GM18498 (cell line): ENCODE measurements at regions not wholly inside any gene's neighbourhood (a gene's known extent, or its start where the extent isn't known, plus 50 kb on each side); places are given as distances from the start of the nearest gene placed in this dataset.

ENCODE experiments used
- ATAC-seq: cut with Tn5 transposase; IDR thresholded peaks from one replicate; pipeline ENCODE4 v1.9.1; 2021; ENCODE audit warnings: mild to moderate bottlenecking, moderate library complexity; ENCODE audit not compliant: unreplicated experiment

DNA sequence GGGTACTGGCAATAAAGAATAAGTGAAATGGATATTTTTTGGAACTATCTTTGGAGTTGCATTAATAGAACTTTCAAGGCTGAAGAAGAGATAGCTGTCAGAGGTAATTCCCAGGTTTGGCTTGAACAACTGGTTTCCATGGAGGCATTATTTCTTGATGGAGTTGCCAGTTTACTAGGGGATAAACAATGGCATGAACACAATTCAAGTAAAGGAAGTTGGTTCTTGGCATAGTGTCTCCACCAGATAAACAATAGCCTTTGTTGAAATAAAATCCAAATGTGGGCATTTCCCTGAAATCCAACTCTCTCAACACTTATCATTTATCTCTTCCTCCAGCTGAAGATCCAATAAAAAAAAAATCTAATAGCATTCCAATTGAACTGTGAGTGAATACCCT, 454.9 kb downstream of the C6orf118 start:
- no peak for ATAC-seq

DNA sequence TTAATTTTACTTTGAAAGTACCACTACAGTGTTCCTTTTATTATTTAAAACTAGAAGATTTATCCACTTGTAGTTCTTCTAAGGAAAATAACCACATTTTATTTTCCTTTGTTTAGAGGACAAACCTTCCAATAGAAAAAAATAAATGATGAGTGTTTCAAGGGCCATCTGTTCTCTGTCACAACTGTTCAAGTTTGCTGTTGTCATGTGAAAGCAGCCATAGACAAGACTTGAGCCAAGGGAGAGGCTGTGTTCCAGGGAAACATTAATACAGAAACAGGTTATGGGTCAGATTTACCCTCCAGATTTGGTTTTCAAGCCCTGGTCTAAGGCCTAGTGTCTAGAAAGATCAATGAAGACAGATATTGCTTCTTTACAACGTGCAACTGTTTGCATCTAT, 463.6 kb downstream of the C6orf118 start:
- ATAC-seq: no peak

DNA sequence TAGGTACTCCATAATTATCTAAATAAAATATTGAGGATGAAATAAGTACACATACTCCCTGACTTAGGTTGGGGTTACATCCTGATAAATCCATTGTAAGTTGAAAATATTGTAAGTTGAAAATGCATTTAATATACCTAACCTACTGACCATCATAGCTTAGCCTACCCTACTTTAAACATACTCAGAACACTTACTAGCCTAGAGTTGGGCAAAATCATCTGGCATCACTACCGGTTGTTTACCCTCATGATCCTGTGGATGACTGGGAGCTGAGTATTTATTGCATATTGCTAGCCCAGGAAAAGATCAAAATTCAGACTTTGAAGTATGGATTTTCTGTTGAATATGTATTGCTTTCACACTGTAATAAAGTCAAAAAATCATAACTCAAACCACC, 467.3 kb downstream of the C6orf118 start:
- no peak for ATAC-seq

DNA sequence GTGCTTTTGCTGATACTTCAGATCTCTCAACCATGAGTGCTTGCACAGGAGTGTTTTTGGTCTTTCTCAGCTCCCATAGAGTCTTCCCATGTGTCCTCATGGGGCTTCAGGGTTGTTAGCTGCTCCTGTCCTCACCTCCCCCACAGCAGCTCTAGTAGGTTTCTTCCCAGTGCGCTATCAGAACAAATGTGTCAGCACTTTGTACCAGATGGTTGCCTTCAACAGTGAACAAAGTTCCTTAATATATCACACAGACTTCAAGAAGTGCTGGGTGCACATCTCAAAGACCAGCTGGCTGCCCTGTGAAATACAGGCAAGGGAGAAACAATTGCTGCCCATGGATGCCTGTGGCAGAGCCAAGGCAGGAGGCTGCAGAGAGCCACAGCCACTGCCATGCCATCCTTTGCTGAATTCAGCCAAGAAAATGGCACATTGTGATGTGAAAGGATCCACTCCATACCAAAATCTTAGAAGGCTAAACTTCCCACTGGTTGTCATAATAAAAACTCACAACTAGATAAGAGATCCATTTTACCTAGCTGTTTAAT, 471.3 kb downstream of the C6orf118 start:
- no peak for ATAC-seq

DNA sequence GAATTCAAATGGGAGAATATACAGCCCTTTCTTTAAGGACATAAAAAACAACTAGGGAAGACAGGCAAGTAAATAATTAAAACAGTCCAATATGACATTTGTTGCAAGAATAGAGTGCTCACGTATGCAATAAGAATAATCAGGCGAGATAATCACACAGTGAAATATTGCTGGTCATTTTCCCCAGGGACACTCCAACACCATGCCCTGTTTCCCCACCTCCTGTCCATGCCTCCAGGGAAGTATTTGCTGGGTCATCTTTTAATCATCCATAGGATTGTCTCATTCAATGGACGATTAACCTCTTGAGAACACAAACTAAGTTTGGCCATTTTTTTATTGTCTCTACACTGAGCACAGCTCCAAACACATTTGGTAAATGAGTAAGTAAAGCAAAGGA, 472.9 kb downstream of the C6orf118 start:
- ATAC-seq: no peak

DNA sequence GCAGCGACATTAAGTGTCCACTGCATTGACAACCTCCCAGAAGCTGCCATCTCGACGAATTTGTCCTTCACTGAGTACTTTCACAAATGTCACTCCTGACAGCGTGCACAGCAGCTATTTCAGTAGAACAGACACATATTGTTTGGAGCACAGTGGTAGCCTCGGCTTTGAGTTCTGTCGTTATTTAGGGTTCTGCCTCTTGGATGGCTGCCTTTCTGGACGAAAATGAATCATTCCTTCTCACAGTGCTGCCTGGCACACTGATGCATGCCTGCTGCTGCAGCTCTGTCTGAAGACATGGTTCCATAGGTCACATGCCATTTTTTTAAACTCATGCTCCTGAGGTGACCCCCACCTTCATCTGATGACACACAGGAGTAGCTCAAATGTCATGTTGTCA, 477.0 kb downstream of the C6orf118 start:
- no peak for ATAC-seq

DNA sequence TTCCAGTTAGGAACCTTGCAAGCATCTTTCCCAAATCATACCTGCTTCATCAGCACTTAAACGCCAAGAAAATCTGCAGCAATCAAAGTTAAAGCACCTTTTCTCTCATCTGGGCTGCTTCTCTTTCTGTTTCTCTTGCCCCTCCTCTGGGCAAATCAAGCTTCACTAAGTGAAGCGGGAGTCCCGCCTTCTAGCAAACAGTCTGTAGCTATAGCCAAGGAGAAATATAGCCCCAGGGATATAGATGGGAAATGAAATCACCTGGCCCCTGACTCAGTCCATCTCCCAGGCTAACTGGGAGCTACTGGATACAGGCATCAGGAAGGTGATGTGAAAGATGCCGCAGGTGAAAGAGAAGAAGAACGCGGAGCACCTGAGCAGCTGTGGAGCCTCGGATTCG, 481.9 kb downstream of the C6orf118 start:
- ATAC-seq: no peak

DNA sequence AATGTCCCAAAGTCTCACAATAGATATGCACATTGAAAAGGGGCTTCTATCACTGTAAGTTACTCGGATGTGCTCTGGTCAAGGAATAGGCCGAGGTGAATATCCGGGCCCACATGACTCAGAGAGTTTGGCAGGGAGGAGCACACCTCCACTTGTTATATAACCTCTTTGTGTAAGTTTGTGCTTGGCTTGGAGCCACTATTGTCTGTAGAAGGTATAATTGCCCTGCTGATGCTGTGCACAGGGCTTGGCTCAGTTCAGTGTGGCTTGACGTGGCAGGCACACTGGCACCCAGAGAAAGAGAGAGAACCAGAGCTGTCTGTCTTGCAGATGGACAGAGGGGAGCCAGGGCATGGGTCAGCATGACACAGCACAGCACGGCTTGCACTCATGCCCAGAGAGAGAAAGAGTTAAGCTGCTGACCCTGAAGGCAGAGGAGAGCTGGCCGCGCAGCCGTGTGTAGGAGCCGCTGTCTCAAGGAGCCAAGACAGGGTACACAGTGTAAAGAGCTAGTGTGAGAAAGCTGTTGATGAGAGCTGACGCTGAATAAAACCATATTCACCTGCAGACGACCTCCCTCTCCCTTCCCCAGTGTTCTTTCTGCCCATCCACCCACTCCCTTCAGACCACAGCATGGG, 482.5 kb downstream of the C6orf118 start:
- ATAC-seq: no peak

DNA sequence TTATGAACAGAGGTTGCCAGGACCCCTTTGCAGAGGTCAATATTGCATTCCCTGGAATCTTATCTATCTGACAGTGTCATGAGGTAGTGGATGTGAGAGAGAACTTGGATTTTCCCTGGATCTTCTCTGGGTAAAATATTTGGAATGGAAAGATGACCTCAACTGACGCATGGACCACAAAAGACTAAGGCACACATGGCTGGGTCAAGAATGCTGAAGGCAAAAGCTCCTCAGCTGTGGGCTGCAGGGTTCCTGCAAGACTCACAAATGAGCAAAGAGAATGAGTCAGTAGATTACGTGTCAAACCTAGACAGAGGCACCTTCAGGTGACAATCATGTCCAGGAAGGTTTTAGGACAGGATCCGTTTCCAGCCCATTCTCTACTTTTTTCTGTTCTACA, 484.0 kb downstream of the C6orf118 start:
- no peak for ATAC-seq

DNA sequence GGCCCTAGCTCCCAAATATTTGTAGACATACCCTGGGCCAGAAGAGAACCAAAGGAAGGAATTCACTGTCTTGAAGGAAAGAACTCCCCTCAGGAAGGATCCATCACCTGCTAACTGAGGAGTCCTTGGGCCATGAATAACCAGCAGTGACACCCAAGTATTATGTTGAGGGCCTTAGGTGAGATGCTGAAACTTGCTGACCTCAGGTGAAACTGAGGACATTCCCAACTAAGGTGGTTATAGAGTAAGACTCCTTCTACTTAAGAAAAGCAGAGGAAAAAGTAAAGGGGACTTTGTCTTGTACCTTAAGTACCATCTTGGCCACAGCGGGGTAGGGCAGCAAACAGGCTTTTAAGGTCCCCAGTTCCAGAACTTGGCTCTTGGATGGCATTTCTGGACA, 491.7 kb downstream of the C6orf118 start:
- ATAC-seq: no peak

DNA sequence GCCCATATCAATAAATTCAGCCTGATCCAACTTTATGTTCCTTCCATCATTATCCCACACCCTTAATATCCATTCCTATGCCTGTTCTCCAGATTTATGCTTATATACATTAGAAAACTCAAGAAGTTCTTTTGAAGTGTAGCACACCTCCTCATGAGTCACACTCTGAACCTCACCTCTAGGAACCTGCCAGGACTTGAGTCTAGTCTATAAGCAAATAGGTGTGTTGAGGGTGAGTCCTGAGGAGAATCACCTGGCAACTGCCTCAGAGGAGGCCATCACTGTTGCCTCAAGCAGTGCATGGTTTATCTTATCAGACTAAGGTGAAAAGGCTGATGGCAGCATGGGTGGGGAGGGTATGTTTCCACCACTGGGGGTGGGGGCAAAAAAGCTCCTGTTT, 496.7 kb downstream of the C6orf118 start:
- ATAC-seq: no peak

DNA sequence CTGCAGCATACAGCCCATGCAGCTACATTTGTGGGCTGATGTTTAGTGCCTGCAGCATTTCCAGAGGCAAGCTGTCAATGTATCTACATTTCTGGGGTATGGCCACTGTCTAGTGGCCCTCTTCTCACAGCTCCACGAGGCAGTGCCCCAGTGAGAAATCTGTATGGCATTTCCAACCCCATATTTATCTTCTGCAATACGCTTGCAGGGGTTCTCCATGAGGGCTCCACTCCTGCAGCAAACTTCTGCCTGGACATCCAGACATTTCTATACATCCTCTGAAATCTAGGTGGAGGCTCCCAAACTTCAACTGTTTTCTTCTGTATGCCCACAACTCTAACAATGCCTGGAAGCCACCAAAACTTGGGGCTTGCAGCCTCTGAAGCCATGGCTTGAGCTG, 502.3 kb downstream of the C6orf118 start:
- no peak for ATAC-seq

DNA sequence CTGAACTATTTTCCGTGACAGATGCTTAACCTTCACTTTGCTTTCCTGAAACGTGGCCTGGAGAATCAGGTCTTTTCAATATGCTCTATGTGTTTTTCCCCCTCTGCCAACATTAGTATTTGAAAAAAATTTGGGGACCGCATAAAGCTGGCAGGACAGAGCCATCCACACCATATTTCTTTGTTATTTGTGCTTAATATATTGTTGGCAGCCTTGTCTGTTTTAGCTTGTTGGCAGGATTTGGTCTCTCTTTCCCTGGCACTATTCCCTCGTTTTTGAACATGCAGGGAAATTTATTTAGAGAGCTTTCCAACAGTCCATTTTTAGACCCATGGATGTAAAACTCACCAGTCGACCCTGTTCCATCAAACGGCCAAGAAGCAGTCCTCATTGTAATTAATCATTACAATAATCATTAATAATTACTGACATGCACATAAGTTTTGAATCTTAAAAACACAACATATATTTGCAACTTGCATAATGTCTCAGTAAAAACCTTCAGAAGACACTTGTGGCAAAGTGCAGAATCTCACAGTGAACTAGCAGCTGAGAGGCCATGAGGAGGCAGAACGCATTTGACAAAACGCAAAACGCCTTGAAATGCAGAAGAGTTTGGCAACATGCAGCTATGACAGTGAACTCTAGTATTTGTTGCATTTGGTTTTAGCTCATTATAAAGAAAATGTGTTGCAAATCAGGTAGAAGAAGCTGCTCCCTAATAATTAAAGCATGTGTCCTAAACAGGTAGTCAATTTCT, 514.2 kb downstream of the C6orf118 start:
- no peak for ATAC-seq

DNA sequence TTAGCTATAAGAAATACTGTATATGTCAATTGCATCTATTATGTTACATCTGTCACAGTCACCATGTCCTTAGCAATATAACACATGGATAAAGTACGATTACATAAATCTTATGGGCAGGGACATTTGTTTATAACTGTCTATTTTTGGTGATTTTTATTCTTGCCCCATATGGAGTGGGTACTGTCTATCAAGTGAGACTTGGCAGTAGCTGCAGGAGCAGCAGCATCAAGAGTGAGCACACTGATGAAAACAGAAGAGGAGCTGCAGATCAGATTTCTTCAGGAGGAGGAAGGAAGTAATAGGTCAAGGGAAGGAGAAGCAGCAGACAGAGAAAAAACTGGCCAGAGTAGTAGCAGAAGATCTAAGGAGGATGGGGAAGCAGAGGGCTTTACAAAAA, 516.7 kb downstream of the C6orf118 start:
- no peak for ATAC-seq

DNA sequence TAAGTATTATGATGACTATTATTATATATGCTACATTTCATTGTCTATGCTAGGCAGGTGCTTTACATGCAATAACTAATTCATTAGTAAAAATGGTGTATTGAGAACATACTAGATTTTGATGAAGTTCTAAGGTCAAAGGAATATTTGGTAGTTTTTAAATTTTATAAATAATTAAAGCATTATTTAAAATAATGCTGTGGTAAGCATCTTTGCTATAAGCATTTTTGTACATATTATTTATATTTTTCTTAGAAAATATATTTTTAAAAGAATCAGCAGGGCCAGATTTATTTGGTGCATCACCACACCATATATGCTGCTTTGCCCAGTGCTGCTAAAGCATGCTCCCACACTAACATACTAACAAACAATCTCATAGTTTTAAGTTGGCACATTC, 517.9 kb downstream of the C6orf118 start:
- no peak for ATAC-seq

DNA sequence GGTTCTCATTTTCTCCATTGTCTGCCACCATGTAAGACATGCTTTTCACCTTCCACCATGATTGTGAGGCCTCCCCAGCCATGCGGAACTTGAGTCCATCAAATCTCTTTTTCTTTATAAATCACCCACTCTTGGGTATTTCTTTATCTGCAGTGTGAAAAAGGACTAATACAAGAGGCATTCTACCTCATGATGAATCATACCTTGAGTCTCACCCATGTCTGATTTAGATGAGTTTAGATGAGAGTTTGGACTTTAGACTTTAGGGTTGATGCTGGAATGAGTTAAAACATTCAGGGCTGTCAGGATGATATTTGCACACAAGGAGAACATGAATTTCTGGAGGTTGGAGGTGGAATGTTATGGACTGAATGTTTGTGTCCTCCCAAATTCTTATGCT, 545.6 kb downstream of the C6orf118 start:
- ATAC-seq: no peak

DNA sequence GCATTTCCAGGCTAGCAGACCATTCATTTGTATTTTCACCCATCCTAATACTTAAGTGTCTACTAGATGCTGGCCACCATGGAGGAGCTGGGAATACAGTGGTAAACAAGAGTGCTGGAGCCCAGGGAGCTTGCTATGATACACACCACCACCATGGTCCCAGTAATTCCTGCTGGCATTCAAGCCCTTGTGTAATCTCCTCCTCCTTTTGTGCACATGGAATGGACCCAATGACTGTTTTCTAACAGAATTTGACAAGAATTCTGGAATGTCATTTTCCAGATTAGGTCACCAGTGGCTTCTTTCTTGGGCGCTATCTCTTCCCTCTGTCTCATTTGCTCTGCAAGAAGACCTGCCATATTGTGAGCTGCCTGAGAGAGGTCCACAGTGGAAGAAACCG, 552.0 kb downstream of the C6orf118 start:
- ATAC-seq: no peak

DNA sequence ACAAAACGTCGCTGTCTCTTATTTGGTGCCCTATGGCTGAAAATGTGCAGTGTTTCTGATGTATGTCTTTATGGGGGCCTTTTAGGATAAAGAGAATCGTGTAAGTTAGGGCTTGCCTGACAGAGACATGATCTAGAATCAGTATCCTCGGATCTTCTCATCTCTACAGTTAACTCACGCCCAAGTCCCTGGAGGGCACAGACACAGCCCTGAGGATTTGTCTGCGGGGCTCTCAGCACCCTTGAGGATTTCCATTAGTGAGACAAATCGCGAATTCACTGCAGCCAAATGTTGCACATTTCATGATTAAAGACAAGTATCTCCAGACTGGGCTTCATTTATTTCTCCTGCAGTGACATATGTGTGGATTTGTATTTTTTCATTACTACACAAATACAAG, 552.7 kb downstream of the C6orf118 start:
- ATAC-seq: no peak

DNA sequence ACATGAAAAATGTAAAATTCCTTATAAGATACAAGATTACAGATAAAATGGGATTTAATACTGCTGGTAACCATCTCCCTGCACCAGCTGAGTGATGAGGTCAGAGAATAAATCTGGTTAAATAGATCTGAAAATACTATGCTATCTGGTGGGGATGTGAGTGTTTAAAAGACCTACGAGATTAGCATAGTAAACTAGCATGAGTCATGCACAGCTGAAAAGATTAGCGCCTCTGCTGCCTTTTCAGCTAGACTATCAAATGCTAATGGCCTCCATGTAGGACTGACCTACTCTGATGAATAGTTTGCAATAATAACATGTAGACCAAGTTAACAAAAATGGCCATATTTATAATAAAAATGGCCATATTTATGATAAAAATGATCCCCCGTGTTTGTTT, 553.3 kb downstream of the C6orf118 start:
- no peak for ATAC-seq

DNA sequence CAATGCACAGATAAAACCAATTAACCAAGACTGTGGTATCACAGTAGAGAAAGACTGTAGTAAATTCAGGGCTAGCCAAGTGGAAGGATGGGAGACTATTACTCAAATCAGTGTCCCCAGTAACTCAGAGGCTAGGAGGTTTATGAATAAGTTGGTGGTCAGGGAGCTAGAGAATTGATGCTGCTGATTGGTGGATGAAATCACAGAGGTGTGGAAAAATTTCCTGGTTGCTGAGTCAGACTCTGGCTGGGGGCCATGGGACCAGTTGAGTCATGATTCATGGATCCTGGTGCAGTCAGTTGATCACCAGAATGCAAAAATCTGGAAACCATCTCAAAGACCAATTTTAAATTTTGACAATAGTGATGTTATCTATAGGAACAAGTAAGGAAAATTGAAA, 555.9 kb downstream of the C6orf118 start:
- ATAC-seq: no peak

DNA sequence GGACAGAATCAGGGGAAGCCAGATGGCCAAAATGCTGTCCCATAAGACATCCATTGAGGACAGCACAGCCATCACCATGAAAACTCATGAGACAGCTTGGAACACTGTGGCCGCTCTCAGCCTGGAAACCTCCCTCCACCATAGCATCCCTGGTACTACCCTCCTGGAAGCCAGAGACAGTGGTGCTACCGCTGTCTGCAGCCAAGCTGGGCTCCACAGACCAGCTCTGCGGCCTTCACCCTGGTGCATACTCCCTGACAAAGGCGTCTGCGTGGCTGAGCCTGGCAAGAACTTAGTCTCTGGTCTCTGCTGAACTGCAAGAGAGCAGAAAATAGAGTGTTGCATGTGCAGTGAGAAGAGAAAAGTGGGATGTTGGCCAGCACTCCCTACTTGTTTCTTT, 558.0 kb downstream of the C6orf118 start:
- ATAC-seq: no peak

DNA sequence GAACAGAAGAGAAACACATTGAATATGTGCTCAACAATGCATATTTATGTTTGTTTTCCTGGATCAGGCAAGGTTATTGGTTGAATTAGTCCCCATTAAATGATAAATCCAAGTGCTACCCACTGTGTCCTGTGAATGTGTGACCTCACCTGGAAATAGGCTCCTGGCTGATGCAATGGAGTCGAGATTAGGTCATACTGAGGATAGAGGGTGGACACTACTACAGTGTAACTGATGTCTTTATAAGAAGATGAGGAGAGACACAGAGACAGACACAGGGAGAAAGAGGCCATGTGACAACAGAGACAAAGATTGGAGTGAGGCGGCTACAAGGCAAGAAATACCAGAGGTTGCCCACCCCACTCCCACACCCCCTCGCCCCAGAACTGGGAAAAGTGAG, 559.3 kb downstream of the C6orf118 start:
- no peak for ATAC-seq
